Dendritic cell treated with granulocyte-macrophage colony-stimulating factor and Interleukin-4, amounts not matched to agents 40 ng/mL and 50 ng/mL, for 4 days (primary cell): ENCODE measurements at regions not wholly inside any gene's neighbourhood (a gene's known extent, or its start where the extent isn't known, plus 50 kb on each side); places are given as distances from the start of the nearest gene placed in this dataset.

Experiments used
- H3K27ac Mint-ChIP-seq: one replicate; pipeline ENCODE4 v1.8.0; 2022; ENCODE audit warnings: mild to moderate bottlenecking, mixed read lengths
- H3K27me3 Mint-ChIP-seq: one replicate; pipeline ENCODE4 v1.8.0; 2022; ENCODE audit warnings: mild to moderate bottlenecking, mixed read lengths
- H3K36me3 Mint-ChIP-seq: one replicate; pipeline ENCODE4 v1.8.0; 2022; ENCODE audit warnings: low read depth, mixed read lengths
- H3K4me1 Mint-ChIP-seq: one replicate; pipeline ENCODE4 v1.8.0; 2022; ENCODE audit warnings: low read depth, mixed read lengths
- H3K4me3 Mint-ChIP-seq: one replicate; pipeline ENCODE4 v1.8.0; 2022; ENCODE audit warnings: mild to moderate bottlenecking, moderate library complexity, mixed read lengths
- H3K9me3 Mint-ChIP-seq: one replicate; pipeline ENCODE4 v1.8.0; 2022; ENCODE audit warnings: mixed read lengths
- intact Hi-C: fragments of 100-400 bp; cut with micrococcal nuclease; formaldehyde crosslinking; loops from one replicate; pipeline ENCODE4 v1.15.0; 2022

GRCh38 chr1:14180738-14181137 is 417.7 kb upstream of the KAZN start:
- H3K36me3 Mint-ChIP-seq: no peaks in the 10 kb centered on the region

GRCh38 chr1:14181191-14181795 is 417.2 kb upstream of the KAZN start:
- no peak overlapping the region for H3K4me3 Mint-ChIP-seq
- H3K4me1 Mint-ChIP-seq: no peaks in the 10 kb centered on the region
- peaks cover 12% of the 10 kb centered on the region for H3K27me3 Mint-ChIP-seq
- H3K36me3 Mint-ChIP-seq: no peaks in the 10 kb centered on the region
- intact Hi-C loops: no loop called here
- H3K27ac Mint-ChIP-seq: no peak overlapping the region
- H3K9me3 Mint-ChIP-seq: peaks cover 11% of the 10 kb centered on the region

More at GRCh38 chr1:14180738-14181137, 417.7 kb upstream of the KAZN start:
- intact Hi-C loops: no loop called here
- Mint-ChIP-seq H3K27me3 (peaks cover 12% of the 10 kb centered on the region), H3K4me1 (no peaks in the 10 kb centered on the region), H3K27ac (no peak overlapping the region), H3K4me3 (no peak overlapping the region), H3K9me3 (peaks cover 11% of the 10 kb centered on the region)

- H3K27me3 Mint-ChIP-seq: peaks cover 12% of the 10 kb centered on the region
- H3K4me3 Mint-ChIP-seq: no peak overlapping the region
- intact Hi-C loops: no loop called here
- peaks cover 11% of the 10 kb centered on the region for H3K9me3 Mint-ChIP-seq
- H3K27ac Mint-ChIP-seq: no peak overlapping the region
- H3K36me3 Mint-ChIP-seq: no peaks in the 10 kb centered on the region
- H3K4me1 Mint-ChIP-seq: no peaks in the 10 kb centered on the region
Measured at GRCh38 chr1:14182856-14183255, 415.6 kb upstream of the KAZN start.

GRCh38 chr1:14183329-14183728 is 415.2 kb upstream of the KAZN start:
- Mint-ChIP-seq H3K27ac (no peak overlapping the region), H3K9me3 (peaks cover 11% of the 10 kb centered on the region), H3K4me1 (no peaks in the 10 kb centered on the region), H3K27me3 (peaks cover 12% of the 10 kb centered on the region), H3K4me3 (no peak overlapping the region), H3K36me3 (no peaks in the 10 kb centered on the region)
- intact Hi-C loops: no loop called here

- H3K27me3 Mint-ChIP-seq: peaks cover 12% of the 10 kb centered on the region
- no peaks in the 10 kb centered on the region for H3K36me3 Mint-ChIP-seq
- no peak overlapping the region for H3K27ac Mint-ChIP-seq
- no peaks in the 10 kb centered on the region for H3K4me1 Mint-ChIP-seq
- peaks cover 11% of the 10 kb centered on the region for H3K9me3 Mint-ChIP-seq
- H3K4me3 Mint-ChIP-seq: no peak overlapping the region
- intact Hi-C loops: no loop called here
Measured at GRCh38 chr1:14184454-14184853, 414.0 kb upstream of the KAZN start.

- intact Hi-C loops: no loop called here
- Mint-ChIP-seq H3K36me3 (no peaks in the 10 kb centered on the region), H3K4me1 (no peaks in the 10 kb centered on the region), H3K27me3 (no peaks in the 10 kb centered on the region), H3K4me3 (no peak overlapping the region), H3K9me3 (peaks cover 3% of the 10 kb centered on the region), H3K27ac (no peak overlapping the region)
Measured at GRCh38 chr1:14189381-14189780, 409.1 kb upstream of the KAZN start.

- H3K9me3 Mint-ChIP-seq: no peaks in the 10 kb centered on the region
- no peak overlapping the region for H3K4me3 Mint-ChIP-seq
- no peak overlapping the region for H3K27ac Mint-ChIP-seq
- no peaks in the 10 kb centered on the region for H3K4me1 Mint-ChIP-seq
- H3K27me3 Mint-ChIP-seq: no peaks in the 10 kb centered on the region
- intact Hi-C loops: no loop called here
- no peaks in the 10 kb centered on the region for H3K36me3 Mint-ChIP-seq
Measured at GRCh38 chr1:14190508-14190907, 408.0 kb upstream of the KAZN start.

- Mint-ChIP-seq H3K9me3 (no peaks in the 10 kb centered on the region), H3K27me3 (no peaks in the 10 kb centered on the region), H3K4me1 (no peaks in the 10 kb centered on the region), H3K36me3 (no peaks in the 10 kb centered on the region), H3K27ac (no peak overlapping the region), H3K4me3 (no peak overlapping the region)
- intact Hi-C loops: no loop called here
Measured at GRCh38 chr1:14194511-14194910, 404.0 kb upstream of the KAZN start.

GRCh38 chr1:14205066-14205465 is 393.4 kb upstream of the KAZN start:
- Mint-ChIP-seq H3K9me3 (no peaks in the 10 kb centered on the region), H3K4me3 (no peak overlapping the region), H3K27ac (no peak overlapping the region), H3K4me1 (no peaks in the 10 kb centered on the region), H3K27me3 (no peaks in the 10 kb centered on the region), H3K36me3 (no peaks in the 10 kb centered on the region)
- intact Hi-C loops: no loop called here

- H3K27ac Mint-ChIP-seq: no peak overlapping the region
- intact Hi-C loops: no loop called here
- H3K9me3 Mint-ChIP-seq: peaks cover 31% of the 10 kb centered on the region
- H3K4me3 Mint-ChIP-seq: no peak overlapping the region
- no peaks in the 10 kb centered on the region for H3K36me3 Mint-ChIP-seq
- H3K4me1 Mint-ChIP-seq: no peaks in the 10 kb centered on the region
- H3K27me3 Mint-ChIP-seq: no peaks in the 10 kb centered on the region
Measured at GRCh38 chr1:14215151-14215550, 383.3 kb upstream of the KAZN start.

GRCh38 chr1:14217384-14217783 is 381.1 kb upstream of the KAZN start:
- Mint-ChIP-seq H3K4me3 (no peak overlapping the region), H3K27ac (no peak overlapping the region), H3K36me3 (no peaks in the 10 kb centered on the region), H3K9me3 (peaks cover 36% of the 10 kb centered on the region), H3K4me1 (no peaks in the 10 kb centered on the region), H3K27me3 (no peaks in the 10 kb centered on the region)
- intact Hi-C loops: no loop called here

- no peak overlapping the region for H3K4me3 Mint-ChIP-seq
- no peak overlapping the region for H3K27ac Mint-ChIP-seq
- intact Hi-C loops: no loop called here
- no peaks in the 10 kb centered on the region for H3K4me1 Mint-ChIP-seq
- no peaks in the 10 kb centered on the region for H3K27me3 Mint-ChIP-seq
- H3K36me3 Mint-ChIP-seq: no peaks in the 10 kb centered on the region
- H3K9me3 Mint-ChIP-seq: peaks cover 27% of the 10 kb centered on the region
Measured at GRCh38 chr1:14220324-14220723, 378.2 kb upstream of the KAZN start.

GRCh38 chr1:14220811-14221210 is 377.7 kb upstream of the KAZN start:
- Mint-ChIP-seq H3K27ac (no peak overlapping the region), H3K27me3 (no peaks in the 10 kb centered on the region), H3K4me1 (no peaks in the 10 kb centered on the region), H3K36me3 (no peaks in the 10 kb centered on the region), H3K4me3 (no peak overlapping the region), H3K9me3 (peaks cover 26% of the 10 kb centered on the region)
- intact Hi-C loops: no loop called here

GRCh38 chr1:14222086-14222485 is 376.4 kb upstream of the KAZN start:
- Mint-ChIP-seq H3K4me3 (no peak overlapping the region), H3K27ac (no peak overlapping the region), H3K27me3 (no peaks in the 10 kb centered on the region), H3K4me1 (no peaks in the 10 kb centered on the region), H3K36me3 (no peaks in the 10 kb centered on the region), H3K9me3 (peaks cover 17% of the 10 kb centered on the region)
- intact Hi-C loops: no loop called here

GRCh38 chr1:14228677-14229076 is 369.8 kb upstream of the KAZN start:
- Mint-ChIP-seq H3K27me3 (no peaks in the 10 kb centered on the region), H3K36me3 (no peaks in the 10 kb centered on the region), H3K4me3 (no peak overlapping the region), H3K4me1 (no peaks in the 10 kb centered on the region), H3K27ac (no peak overlapping the region), H3K9me3 (peaks cover 12% of the 10 kb centered on the region)
- intact Hi-C loops: no loop called here
